WTC11 (cell line): ENCODE measurements at regions not wholly inside any gene's neighbourhood (a gene's known extent, or its start where the extent isn't known, plus 50 kb on each side); places are given as distances from the start of the nearest gene placed in this dataset.

Experiments used
- ATAC-seq: fragments of 200-7000 bp; cut with Tn5 transposase; 2 replicates; pipeline ENCODE4 v1.10.0; 2021; ENCODE audit warnings: mild to moderate bottlenecking, moderate library complexity
- CTCF ChIA-PET: fragments of 300-600 bp; sonication (Branson Sonifier 250); formaldehyde crosslinking; loops from one replicate; lab custom pipeline; 2021; ENCODE audit warnings: antibody characterized with exemption; lab: Charles Lee
- POLR2A ChIA-PET: fragments of 350-600 bp; sonication (Branson Sonifier 250); formaldehyde crosslinking; loops from one replicate; lab custom pipeline; 2021; ENCODE audit warnings: antibody characterized with exemption; lab: Charles Lee
- DNase-seq: peaks from one replicate; pipeline ENCODE4 v3.0.0; 2021; ENCODE audit warnings: low spot score
- H3K27ac Mint-ChIP-seq: 2 replicates; pipeline ENCODE4 v1.8.0; 2021; ENCODE audit warnings: mixed read lengths
- H3K27me3 Mint-ChIP-seq: 2 replicates; pipeline ENCODE4 v1.8.0; 2021; ENCODE audit warnings: low read depth, mild to moderate bottlenecking, moderate library complexity, mixed read lengths
- H3K36me3 Mint-ChIP-seq: 2 replicates; pipeline ENCODE4 v1.8.0; 2021; ENCODE audit warnings: mixed read lengths
- H3K4me1 Mint-ChIP-seq: 2 replicates; pipeline ENCODE4 v1.8.0; 2022; ENCODE audit warnings: mixed read lengths
- H3K4me3 Mint-ChIP-seq: 2 replicates; pipeline ENCODE4 v1.8.0; 2021; ENCODE audit warnings: mild to moderate bottlenecking, moderate library complexity, mixed read lengths
- H3K9me3 Mint-ChIP-seq: 2 replicates; pipeline ENCODE4 v1.8.0; 2021; ENCODE audit warnings: mixed read lengths
- JUN ChIP-seq: sonication (generic); formaldehyde crosslinking; IDR thresholded peaks from 2 replicates; pipeline ENCODE4 v1.8.0; 2023; ENCODE audit warnings: mild to moderate bottlenecking, missing genetic modification reagents
- MXD4 ChIP-seq: fragments of 250-450 bp; sonication (Bioruptor Pico); IDR thresholded peaks from 2 replicates; pipeline ENCODE4 v1.8.0; 2021; ENCODE audit warnings: mild to moderate bottlenecking, moderate library complexity, borderline replicate concordance
- NR1H2 ChIP-seq: sonication (generic); formaldehyde crosslinking; IDR thresholded peaks from 2 replicates; pipeline ENCODE4 v1.9.0; 2021; ENCODE audit warnings: mild to moderate bottlenecking, moderate library complexity, missing genetic modification reagents
- SMAD3 ChIP-seq: sonication (generic); formaldehyde crosslinking; IDR thresholded peaks from 2 replicates; pipeline ENCODE4 v1.8.0; 2022; ENCODE audit warnings: missing genetic modification reagents, mild to moderate bottlenecking, borderline replicate concordance
- SP1 ChIP-seq: sonication (generic); formaldehyde crosslinking; conservative IDR thresholded peaks from 2 replicates; pipeline ENCODE4 v1.8.1; 2022; ENCODE audit warnings: missing genetic modification reagents
- ZNF138 ChIP-seq: sonication (generic); formaldehyde crosslinking; conservative IDR thresholded peaks from 2 replicates; pipeline ENCODE4 v1.8.1; 2022; ENCODE audit warnings: mild to moderate bottlenecking, moderate library complexity, missing genetic modification reagents
- ZNF263 ChIP-seq: sonication (generic); formaldehyde crosslinking; IDR thresholded peaks from 2 replicates; pipeline ENCODE4 v1.8.1; 2022; ENCODE audit warnings: low read depth, mild to moderate bottlenecking, moderate library complexity, missing genetic modification reagents
- TF ChIP-seq, protein P1 (sequence below): sonication (generic); formaldehyde crosslinking; IDR thresholded peaks from 2 replicates; pipeline ENCODE4 v1.8.1; 2022; ENCODE audit warnings: mild to moderate bottlenecking, moderate library complexity, missing genetic modification reagents
- TF ChIP-seq, protein P2 (sequence below): sonication (generic); formaldehyde crosslinking; IDR thresholded peaks from 2 replicates; pipeline ENCODE4 v1.8.0; 2023; ENCODE audit warnings: mild to moderate bottlenecking, missing genetic modification reagents
- TF ChIP-seq, protein P3 (sequence below): sonication (generic); formaldehyde crosslinking; IDR thresholded peaks from 2 replicates; pipeline ENCODE4 v1.8.1; 2023; ENCODE audit warnings: mild to moderate bottlenecking, missing genetic modification reagents
- TF ChIP-seq, protein P4 (sequence below): sonication (generic); formaldehyde crosslinking; IDR thresholded peaks from 2 replicates; pipeline ENCODE4 v1.8.0; 2023; ENCODE audit warnings: missing genetic modification reagents, mild to moderate bottlenecking, borderline replicate concordance
- TF ChIP-seq, protein P5 (sequence below): sonication (generic); formaldehyde crosslinking; IDR thresholded peaks from 2 replicates; pipeline ENCODE4 v1.8.1; 2023; ENCODE audit warnings: mild to moderate bottlenecking, moderate library complexity, missing genetic modification reagents
- TF ChIP-seq, protein P6 (sequence below): sonication (generic); formaldehyde crosslinking; IDR thresholded peaks from 2 replicates; pipeline ENCODE4 v1.8.0; 2022; ENCODE audit warnings: mild to moderate bottlenecking, missing genetic modification reagents

DNA sequence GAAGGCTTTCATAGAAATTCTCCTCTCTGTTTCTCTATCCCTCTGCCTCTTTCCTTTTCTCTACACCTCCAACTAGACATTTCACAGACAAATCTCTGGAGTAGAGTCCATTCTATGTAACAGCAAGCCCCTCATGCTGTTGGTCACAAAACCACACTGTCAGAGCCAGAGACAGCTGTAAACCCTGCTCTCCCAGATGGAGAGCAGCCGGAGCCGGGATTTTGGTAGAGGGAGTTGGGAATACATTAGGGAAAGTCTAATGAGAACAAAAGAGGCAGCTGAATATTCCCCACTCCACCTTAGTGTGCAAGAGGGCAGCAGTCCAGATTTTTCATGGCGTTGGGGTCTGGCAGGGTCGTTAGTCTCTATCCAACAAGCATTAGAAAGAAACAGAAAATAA is 68.3 kb upstream of the EDN1 start:
- POLR2A ChIA-PET = interaction anchor here (0.6 kb wide), 1 partner anchor 8 kb away, joined by 3 read pairs; no protein-coding TSS in a partner anchor

More for the DNA sequence above, 68.3 kb upstream of the EDN1 start:
- H3K4me1 Mint-ChIP-seq = peaks cover 4% of the 10 kb centered on the region; the same call in 1 of the 2 replicates
- TF ChIP-seq SMAD3 (CRISPR knock-in tag) (no peak), ZNF263 (CRISPR knock-in tag) (no peak), NR1H2 (CRISPR knock-in tag) (no peak), SP1 (CRISPR knock-in tag) (no peak), JUN (CRISPR knock-in tag) (no peak), ZNF138 (CRISPR knock-in tag) (no peak), MXD4 (CRISPR knock-in tag) (no peak)
- TF ChIP-seq, protein P1, sequence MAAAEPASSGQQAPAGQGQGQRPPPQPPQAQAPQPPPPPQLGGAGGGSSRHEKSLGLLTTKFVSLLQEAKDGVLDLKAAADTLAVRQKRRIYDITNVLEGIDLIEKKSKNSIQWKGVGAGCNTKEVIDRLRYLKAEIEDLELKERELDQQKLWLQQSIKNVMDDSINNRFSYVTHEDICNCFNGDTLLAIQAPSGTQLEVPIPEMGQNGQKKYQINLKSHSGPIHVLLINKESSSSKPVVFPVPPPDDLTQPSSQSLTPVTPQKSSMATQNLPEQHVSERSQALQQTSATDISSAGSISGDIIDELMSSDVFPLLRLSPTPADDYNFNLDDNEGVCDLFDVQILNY (CRISPR knock-in tag) = no peak
- TF ChIP-seq, protein P2, sequence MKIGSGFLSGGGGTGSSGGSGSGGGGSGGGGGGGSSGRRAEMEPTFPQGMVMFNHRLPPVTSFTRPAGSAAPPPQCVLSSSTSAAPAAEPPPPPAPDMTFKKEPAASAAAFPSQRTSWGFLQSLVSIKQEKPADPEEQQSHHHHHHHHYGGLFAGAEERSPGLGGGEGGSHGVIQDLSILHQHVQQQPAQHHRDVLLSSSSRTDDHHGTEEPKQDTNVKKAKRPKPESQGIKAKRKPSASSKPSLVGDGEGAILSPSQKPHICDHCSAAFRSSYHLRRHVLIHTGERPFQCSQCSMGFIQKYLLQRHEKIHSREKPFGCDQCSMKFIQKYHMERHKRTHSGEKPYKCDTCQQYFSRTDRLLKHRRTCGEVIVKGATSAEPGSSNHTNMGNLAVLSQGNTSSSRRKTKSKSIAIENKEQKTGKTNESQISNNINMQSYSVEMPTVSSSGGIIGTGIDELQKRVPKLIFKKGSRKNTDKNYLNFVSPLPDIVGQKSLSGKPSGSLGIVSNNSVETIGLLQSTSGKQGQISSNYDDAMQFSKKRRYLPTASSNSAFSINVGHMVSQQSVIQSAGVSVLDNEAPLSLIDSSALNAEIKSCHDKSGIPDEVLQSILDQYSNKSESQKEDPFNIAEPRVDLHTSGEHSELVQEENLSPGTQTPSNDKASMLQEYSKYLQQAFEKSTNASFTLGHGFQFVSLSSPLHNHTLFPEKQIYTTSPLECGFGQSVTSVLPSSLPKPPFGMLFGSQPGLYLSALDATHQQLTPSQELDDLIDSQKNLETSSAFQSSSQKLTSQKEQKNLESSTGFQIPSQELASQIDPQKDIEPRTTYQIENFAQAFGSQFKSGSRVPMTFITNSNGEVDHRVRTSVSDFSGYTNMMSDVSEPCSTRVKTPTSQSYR = no peak
- TF ChIP-seq, protein P3, sequence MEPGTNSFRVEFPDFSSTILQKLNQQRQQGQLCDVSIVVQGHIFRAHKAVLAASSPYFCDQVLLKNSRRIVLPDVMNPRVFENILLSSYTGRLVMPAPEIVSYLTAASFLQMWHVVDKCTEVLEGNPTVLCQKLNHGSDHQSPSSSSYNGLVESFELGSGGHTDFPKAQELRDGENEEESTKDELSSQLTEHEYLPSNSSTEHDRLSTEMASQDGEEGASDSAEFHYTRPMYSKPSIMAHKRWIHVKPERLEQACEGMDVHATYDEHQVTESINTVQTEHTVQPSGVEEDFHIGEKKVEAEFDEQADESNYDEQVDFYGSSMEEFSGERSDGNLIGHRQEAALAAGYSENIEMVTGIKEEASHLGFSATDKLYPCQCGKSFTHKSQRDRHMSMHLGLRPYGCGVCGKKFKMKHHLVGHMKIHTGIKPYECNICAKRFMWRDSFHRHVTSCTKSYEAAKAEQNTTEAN (CRISPR knock-in tag) = no peak
- TF ChIP-seq, protein P4, sequence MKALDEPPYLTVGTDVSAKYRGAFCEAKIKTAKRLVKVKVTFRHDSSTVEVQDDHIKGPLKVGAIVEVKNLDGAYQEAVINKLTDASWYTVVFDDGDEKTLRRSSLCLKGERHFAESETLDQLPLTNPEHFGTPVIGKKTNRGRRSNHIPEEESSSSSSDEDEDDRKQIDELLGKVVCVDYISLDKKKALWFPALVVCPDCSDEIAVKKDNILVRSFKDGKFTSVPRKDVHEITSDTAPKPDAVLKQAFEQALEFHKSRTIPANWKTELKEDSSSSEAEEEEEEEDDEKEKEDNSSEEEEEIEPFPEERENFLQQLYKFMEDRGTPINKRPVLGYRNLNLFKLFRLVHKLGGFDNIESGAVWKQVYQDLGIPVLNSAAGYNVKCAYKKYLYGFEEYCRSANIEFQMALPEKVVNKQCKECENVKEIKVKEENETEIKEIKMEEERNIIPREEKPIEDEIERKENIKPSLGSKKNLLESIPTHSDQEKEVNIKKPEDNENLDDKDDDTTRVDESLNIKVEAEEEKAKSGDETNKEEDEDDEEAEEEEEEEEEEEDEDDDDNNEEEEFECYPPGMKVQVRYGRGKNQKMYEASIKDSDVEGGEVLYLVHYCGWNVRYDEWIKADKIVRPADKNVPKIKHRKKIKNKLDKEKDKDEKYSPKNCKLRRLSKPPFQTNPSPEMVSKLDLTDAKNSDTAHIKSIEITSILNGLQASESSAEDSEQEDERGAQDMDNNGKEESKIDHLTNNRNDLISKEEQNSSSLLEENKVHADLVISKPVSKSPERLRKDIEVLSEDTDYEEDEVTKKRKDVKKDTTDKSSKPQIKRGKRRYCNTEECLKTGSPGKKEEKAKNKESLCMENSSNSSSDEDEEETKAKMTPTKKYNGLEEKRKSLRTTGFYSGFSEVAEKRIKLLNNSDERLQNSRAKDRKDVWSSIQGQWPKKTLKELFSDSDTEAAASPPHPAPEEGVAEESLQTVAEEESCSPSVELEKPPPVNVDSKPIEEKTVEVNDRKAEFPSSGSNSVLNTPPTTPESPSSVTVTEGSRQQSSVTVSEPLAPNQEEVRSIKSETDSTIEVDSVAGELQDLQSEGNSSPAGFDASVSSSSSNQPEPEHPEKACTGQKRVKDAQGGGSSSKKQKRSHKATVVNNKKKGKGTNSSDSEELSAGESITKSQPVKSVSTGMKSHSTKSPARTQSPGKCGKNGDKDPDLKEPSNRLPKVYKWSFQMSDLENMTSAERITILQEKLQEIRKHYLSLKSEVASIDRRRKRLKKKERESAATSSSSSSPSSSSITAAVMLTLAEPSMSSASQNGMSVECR (CRISPR knock-in tag) = no peak
- TF ChIP-seq, protein P5, sequence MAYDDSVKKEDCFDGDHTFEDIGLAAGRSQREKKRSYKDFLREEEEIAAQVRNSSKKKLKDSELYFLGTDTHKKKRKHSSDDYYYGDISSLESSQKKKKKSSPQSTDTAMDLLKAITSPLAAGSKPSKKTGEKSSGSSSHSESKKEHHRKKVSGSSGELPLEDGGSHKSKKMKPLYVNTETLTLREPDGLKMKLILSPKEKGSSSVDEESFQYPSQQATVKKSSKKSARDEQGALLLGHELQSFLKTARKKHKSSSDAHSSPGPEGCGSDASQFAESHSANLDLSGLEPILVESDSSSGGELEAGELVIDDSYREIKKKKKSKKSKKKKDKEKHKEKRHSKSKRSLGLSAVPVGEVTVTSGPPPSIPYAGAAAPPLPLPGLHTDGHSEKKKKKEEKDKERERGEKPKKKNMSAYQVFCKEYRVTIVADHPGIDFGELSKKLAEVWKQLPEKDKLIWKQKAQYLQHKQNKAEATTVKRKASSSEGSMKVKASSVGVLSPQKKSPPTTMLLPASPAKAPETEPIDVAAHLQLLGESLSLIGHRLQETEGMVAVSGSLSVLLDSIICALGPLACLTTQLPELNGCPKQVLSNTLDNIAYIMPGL (CRISPR knock-in tag) = no peak
- TF ChIP-seq, protein P6, sequence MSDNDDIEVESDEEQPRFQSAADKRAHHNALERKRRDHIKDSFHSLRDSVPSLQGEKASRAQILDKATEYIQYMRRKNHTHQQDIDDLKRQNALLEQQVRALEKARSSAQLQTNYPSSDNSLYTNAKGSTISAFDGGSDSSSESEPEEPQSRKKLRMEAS (CRISPR knock-in tag) = no peak
- H3K36me3 Mint-ChIP-seq = no peaks in the 10 kb centered on the region
- no peaks in the 10 kb centered on the region for H3K9me3 Mint-ChIP-seq
- H3K27ac Mint-ChIP-seq = no peak overlapping the region
- H3K27me3 Mint-ChIP-seq = no peaks in the 10 kb centered on the region
- CTCF ChIA-PET = no interaction called here
- DNase-seq (no peak), ATAC-seq (no peak)
- H3K4me3 Mint-ChIP-seq = no peak overlapping the region
